Thymus (tissue), 11 donors: ENCODE measurements at regions not wholly inside any gene's neighbourhood (a gene's known extent, or its start where the extent isn't known, plus 50 kb on each side); places are given as distances from the start of the nearest gene placed in this dataset.
A peak's percentile ranks its signal among the peaks of the same experiment; 100 is the strongest.

Experiments used
- DNase-seq, 9 donors: peaks; one replicate each; pipeline ENCODE4 v3.0.0-alpha.2; 2013; ENCODE audit warnings: low spot score in 9 of 9, low read depth in 6 of 9, missing footprints in 1 of 9
- H3K27ac ChIP-seq, 2 donors: one replicate each; pipeline ENCODE4 v1.5.1; 2013; ENCODE audit warnings: control low read depth in 1 of 2, low read depth in 1 of 2, low read length in 1 of 2, mild to moderate bottlenecking in 1 of 2, moderate library complexity in 1 of 2
- H3K27me3 ChIP-seq, 2 donors: one replicate each; pipeline ENCODE4 v1.5.1; 2013; ENCODE audit warnings: low read length in 1 of 2; ENCODE audit not compliant: control insufficient read depth in 2 of 2, insufficient read depth in 1 of 2
- H3K36me3 ChIP-seq, 2 donors: one replicate each; pipeline ENCODE4 v1.5.1; 2013; ENCODE audit warnings: low read length in 1 of 2, mild to moderate bottlenecking in 1 of 2, moderate library complexity in 1 of 2; ENCODE audit not compliant: control insufficient read depth in 2 of 2, insufficient read depth in 2 of 2
- H3K4me1 ChIP-seq, 2 donors: one replicate each; pipeline ENCODE4 v1.5.1; 2013; ENCODE audit warnings: low read length in 2 of 2; ENCODE audit not compliant: control insufficient read depth in 2 of 2, insufficient read depth in 2 of 2
- H3K4me3 ChIP-seq, 2 donors: one replicate each; pipeline ENCODE4 v1.5.1; 2013; ENCODE audit warnings: low read length in 2 of 2, control low read depth in 1 of 2, mild to moderate bottlenecking in 1 of 2
- H3K9me3 ChIP-seq, 2 donors: one replicate each; pipeline ENCODE4 v1.5.1; 2013; ENCODE audit warnings: low read length in 1 of 2, mild to moderate bottlenecking in 1 of 2; ENCODE audit not compliant: control insufficient read depth in 2 of 2, insufficient read depth in 1 of 2
- WGBS: extraction: QIAGEN DNeasy Blood & Tissue Kit; methylation state at CpG from one replicate; pipeline ENCODE4 v1.1.7; 2013; 5-methylcytosine and 5-hydroxymethylcytosine counted together
- donor health status: healthy.

GRCh38 chr5:107272509-107272908 is 398.2 kb downstream of the EFNA5 start:
- DNase-seq, result no peak
- no peak overlapping the region for H3K4me3 ChIP-seq
- H3K27ac ChIP-seq, result no peak overlapping the region
- H3K27me3 ChIP-seq, result no peaks in the 10 kb centered on the region
- H3K9me3 ChIP-seq, result no peaks in the 10 kb centered on the region
- H3K36me3 ChIP-seq, result no peaks in the 10 kb centered on the region
- 95% methylated on average over 3 of the region's 3 CpGs for WGBS
- no peaks in the 10 kb centered on the region for H3K4me1 ChIP-seq

- no peaks in the 10 kb centered on the region for H3K4me1 ChIP-seq
- no peaks in the 10 kb centered on the region for H3K27me3 ChIP-seq
- H3K4me3 ChIP-seq, result no peak overlapping the region
- 97% methylated on average over 1 of the region's 1 CpG for WGBS
- no peaks in the 10 kb centered on the region for H3K36me3 ChIP-seq
- no peak for DNase-seq
- H3K27ac ChIP-seq, result no peak overlapping the region
- no peaks in the 10 kb centered on the region for H3K9me3 ChIP-seq
Observed at GRCh38 chr5:107271682-107272350, 398.9 kb downstream of the EFNA5 start.

DNA sequence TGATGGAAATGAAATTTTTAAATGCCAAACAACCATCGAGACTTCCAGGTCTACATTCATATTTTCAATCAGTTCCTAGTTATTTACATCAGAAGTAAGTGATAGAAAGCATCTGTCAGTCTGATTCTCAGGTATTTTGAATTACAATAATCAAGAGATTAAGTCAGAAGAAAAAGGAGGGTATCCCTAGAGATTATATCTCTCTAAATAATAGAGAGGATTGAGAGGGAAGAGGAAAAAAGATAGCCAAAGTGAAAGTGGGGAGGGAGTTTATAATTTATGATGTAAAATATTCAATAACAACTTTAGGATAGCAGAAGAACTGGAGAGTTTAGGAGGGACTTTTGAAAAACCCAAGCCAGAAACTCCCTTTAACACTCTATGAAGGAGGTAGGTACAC is 400.2 kb downstream of the EFNA5 start:
- Histone ChIP-seq H3K4me3 (no peak overlapping the region), H3K27ac (no peak overlapping the region), H3K27me3 (no peaks in the 10 kb centered on the region), H3K9me3 (no peaks in the 10 kb centered on the region), H3K36me3 (no peaks in the 10 kb centered on the region), H3K4me1 (no peaks in the 10 kb centered on the region)
- no peak for DNase-seq
- WGBS, result 91% methylated on average over 1 of the region's 1 CpG

GRCh38 chr5:107269678-107270077 is 401.1 kb downstream of the EFNA5 start:
- Histone ChIP-seq H3K27me3 (no peaks in the 10 kb centered on the region), H3K4me1 (no peaks in the 10 kb centered on the region), H3K4me3 (no peak overlapping the region), H3K9me3 (no peaks in the 10 kb centered on the region), H3K27ac (no peak overlapping the region), H3K36me3 (no peaks in the 10 kb centered on the region)
- DNase-seq, result no peak
- WGBS, result 92% methylated on average over 2 of the region's 2 CpGs

DNA sequence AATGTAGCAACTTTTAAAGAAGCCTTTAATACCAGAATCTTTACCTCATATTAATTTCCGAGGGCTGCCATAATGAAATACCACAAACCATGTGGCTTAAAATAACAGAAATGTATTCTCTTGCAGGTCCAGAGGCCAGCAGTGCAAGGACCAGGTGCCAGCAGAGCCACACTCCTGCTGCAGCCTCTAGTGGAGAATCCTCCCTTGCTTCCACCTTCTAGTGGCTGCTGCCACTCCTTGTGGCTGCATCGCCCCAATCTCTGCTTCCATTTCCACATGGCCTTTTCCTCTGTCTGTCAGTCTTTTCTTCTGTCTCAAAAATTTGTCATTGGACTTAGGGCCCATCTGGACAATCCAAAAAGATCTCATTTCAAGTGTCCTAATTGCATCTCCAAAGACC is 401.5 kb downstream of the EFNA5 start:
- no peak for DNase-seq
- H3K9me3 ChIP-seq, result no peaks in the 10 kb centered on the region
- no peaks in the 10 kb centered on the region for H3K4me1 ChIP-seq
- H3K4me3 ChIP-seq, result no peak overlapping the region
- H3K36me3 ChIP-seq, result no peaks in the 10 kb centered on the region
- 96% methylated on average over 2 of the region's 2 CpGs for WGBS
- no peak overlapping the region for H3K27ac ChIP-seq
- H3K27me3 ChIP-seq, result no peaks in the 10 kb centered on the region

- Histone ChIP-seq H3K9me3 (no peaks in the 10 kb centered on the region), H3K27ac (no peak overlapping the region), H3K4me3 (no peak overlapping the region), H3K27me3 (no peaks in the 10 kb centered on the region), H3K36me3 (no peaks in the 10 kb centered on the region), H3K4me1 (peaks cover 0 to 2% of the 10 kb centered on the region in 2 donors)
- 89% methylated on average over 2 of the region's 2 CpGs for WGBS
- no peak for DNase-seq
Observed at GRCh38 chr5:107268241-107268640, 402.5 kb downstream of the EFNA5 start.

GRCh38 chr5:107266100-107266499 is 404.6 kb downstream of the EFNA5 start:
- Histone ChIP-seq H3K4me1 (peaks cover 0 to 2% of the 10 kb centered on the region in 2 donors), H3K9me3 (no peaks in the 10 kb centered on the region), H3K27ac (no peak overlapping the region), H3K4me3 (no peak overlapping the region), H3K27me3 (no peaks in the 10 kb centered on the region), H3K36me3 (no peaks in the 10 kb centered on the region)
- 96% methylated on average over 1 of the region's 1 CpG for WGBS
- no peak for DNase-seq

GRCh38 chr5:107265193-107265592 is 405.5 kb downstream of the EFNA5 start:
- H3K4me3 ChIP-seq, result no peak overlapping the region
- WGBS, result 87% methylated on average over 2 of the region's 2 CpGs
- no peaks in the 10 kb centered on the region for H3K9me3 ChIP-seq
- DNase-seq, result no peak
- H3K4me1 ChIP-seq, result peaks cover 0 to 2% of the 10 kb centered on the region in 2 donors
- no peaks in the 10 kb centered on the region for H3K36me3 ChIP-seq
- no peak overlapping the region for H3K27ac ChIP-seq
- no peaks in the 10 kb centered on the region for H3K27me3 ChIP-seq

GRCh38 chr5:107263387-107264018 is 407.2 kb downstream of the EFNA5 start:
- H3K4me1 ChIP-seq, result peaks cover 0 to 2% of the 10 kb centered on the region in 2 donors
- no peaks in the 10 kb centered on the region for H3K27me3 ChIP-seq
- no peaks in the 10 kb centered on the region for H3K9me3 ChIP-seq
- 57% methylated on average over 5 of the region's 5 CpGs for WGBS
- no peak overlapping the region for H3K27ac ChIP-seq
- H3K36me3 ChIP-seq, result no peaks in the 10 kb centered on the region
- no peak overlapping the region for H3K4me3 ChIP-seq
- peak in 3 of 9 donors; percentile 4 to 18 (median 17) for DNase-seq
